GM12874 (cell line): ENCODE measurements at regions not wholly inside any gene's neighbourhood (a gene's known extent, or its start where the extent isn't known, plus 50 kb on each side); places are given as distances from the start of the nearest gene placed in this dataset.

Experiments
- CTCF ChIP-seq: IDR thresholded peaks from 2 replicates; pipeline ENCODE4 v1.5.1; 2011; ENCODE audit warnings: low read depth, mild to moderate bottlenecking, control low read depth, low read length, moderate library complexity; ENCODE audit not compliant: insufficient read depth

DNA sequence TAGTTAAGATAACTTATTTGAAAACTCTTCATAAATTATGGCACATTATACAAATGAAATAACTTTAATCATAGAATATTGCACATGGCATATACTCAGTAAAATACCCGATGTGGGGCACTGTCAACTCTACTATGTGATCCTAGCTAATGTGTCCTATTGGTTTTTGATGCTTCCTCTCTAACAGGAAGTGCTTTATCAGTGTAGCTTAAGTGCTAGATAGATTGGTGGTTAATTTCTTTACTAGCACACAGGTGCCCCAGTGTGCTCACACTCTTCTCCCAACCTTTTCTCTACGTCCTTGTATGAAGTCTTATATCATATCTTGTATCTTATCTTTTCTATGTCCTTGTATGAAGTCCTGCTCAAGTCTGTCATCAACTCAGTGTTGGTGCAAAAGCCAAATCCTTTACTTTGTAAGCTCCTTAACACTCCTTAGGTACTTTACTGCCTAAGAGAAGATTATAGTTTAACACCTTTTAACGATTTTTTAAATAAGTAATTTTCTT is 358.9 kb downstream of the CENPW start:
- TF ChIP-seq CTCF = no peak

GRCh38 chr6:126701676-126702560 is 362.0 kb downstream of the CENPW start:
- no peak for TF ChIP-seq CTCF

DNA sequence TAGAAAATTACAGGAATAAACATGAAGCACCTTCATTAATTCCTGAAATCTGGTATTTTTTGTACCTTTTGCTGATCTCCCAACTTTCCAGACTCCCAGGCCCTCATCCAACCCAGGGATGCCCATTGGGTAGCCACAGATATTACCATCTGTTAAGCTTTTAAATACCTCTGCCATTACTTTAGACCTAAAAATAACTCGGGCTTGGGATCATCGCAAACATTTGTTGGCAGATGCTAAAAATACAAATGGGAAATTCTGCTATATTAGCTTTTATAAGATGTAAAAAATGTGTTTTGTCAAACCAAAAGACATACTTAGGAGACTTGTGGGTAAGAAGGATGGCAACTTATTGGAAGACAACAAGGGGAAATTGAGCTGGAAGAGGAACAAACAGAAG is 376.1 kb downstream of the CENPW start:
- TF ChIP-seq CTCF = no peak

DNA sequence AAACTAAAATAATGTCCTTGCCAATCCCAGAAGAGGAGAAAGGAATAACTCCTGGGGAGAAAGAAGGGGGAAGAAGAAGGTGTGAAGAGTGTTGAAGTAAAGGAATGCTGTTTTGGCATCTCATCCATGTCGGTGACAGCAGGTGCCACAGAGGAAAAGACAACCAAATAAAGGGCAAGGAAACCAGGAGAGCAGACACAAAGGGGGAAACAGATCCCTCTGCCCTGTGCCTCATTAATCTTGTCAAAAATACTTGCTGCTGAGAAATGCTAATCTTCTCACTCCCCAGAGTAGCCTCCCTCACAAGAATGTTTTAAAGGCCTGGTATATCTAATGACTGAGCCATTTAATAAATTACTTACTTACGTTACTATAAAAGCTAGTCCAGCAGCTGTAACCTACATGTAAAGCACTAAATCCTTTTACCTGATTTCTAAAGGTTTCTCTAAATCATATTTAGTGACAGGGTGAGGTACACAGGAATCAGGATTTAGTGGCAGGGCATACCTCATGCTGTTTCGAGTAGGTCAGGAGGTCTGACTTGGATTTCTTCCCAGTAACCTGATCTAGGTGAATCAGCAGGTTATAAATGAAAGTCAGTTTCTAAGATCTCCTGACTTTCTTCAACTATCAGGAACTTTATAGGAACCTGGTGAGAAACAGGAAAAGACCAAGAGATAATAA is 377.1 kb downstream of the CENPW start:
- no peak for TF ChIP-seq CTCF

- no peak for TF ChIP-seq CTCF
These were observed 378.8 kb downstream of the CENPW start for GRCh38 chr6:126718600-126719327.

GRCh38 chr6:126720304-126720703 is 380.4 kb downstream of the CENPW start:
- no peak for TF ChIP-seq CTCF

- TF ChIP-seq CTCF = no peak
These were observed 381.8 kb downstream of the CENPW start for GRCh38 chr6:126721581-126722160.
